ENCODE measurements at regions not wholly inside any gene's neighbourhood (a gene's known extent, or its start where the extent isn't known, plus 50 kb on each side); places are given as distances from the start of the nearest gene placed in this dataset.

- TF ChIP-seq CTCF (IDR thresholded peaks at IDR 0.05) (no peak), EP300 (IDR thresholded peaks at IDR 0.05) (no peak), POLR2A (IDR thresholded peaks at IDR 0.05) (no peak), POLR2AphosphoS5 (IDR thresholded peaks at IDR 0.05) (no peak)
Observed at GRCh38 chr4:124184792-124185191, 527.7 kb downstream of the ANKRD50 start.

All from suprapubic skin (tissue), 4 donors.